K562 (cell line): ENCODE measurements at regions not wholly inside any gene's neighbourhood (a gene's known extent, or its start where the extent isn't known, plus 50 kb on each side); places are given as distances from the start of the nearest gene placed in this dataset.

Experiments
- ATAC-seq: fragments of 200-7000 bp; cut with Tn5 transposase; 3 replicates; pipeline ENCODE4 v1.9.1; 2020; ENCODE audit warnings: moderate library complexity
- BruUV-seq: library from RNA; stranded (reverse); fragments of 400-500 nt; replicated peaks from 2 replicates; lab custom pipeline; 2021; lab: Mats Ljungman, UMichigan
- CTCF ChIA-PET: fragments of 300-600 bp; formaldehyde crosslinking; extraction: SDS; loops from one replicate; lab custom pipeline; 2021; ENCODE audit warnings: low intra/inter-chr PET ratio; lab: Yijun Ruan, JAX
- POLR2A ChIA-PET: fragments of 300-600, 350-650 bp; sonication (Branson Sonifier 250); formaldehyde crosslinking; extraction: SDS; loops from one replicate; lab custom pipeline; 2021; ENCODE audit warnings: antibody characterized with exemption, inconsistent platforms; lab: Yijun Ruan, JAX
- DNase-seq, 4 experiments: peaks; one replicate each; pipeline versions ENCODE4 v3.0.0 to v3.0.0-alpha.2; 2011 to 2018; ENCODE audit warnings: low spot score in 3 of 4, mixed read lengths in 3 of 4; ENCODE audit errors: extremely low read depth in 1 of 4
- FAIRE-seq: peaks from 2 replicates; lab custom pipeline; 2011; peaks lifted over from hg19 to GRCh38; lab: Jason Lieb, UNC
- H2AFZ ChIP-seq: 2 replicates; pipeline ENCODE4 v1.6.0; 2011; ENCODE audit warnings: low read depth, low read length, control low read depth, inconsistent platforms
- H3K27ac ChIP-seq: fragments of 200-600 bp; 3 replicates; pipeline ENCODE4 v1.8.0; 2011; ENCODE audit warnings: low read depth, mild to moderate bottlenecking, control low read depth, inconsistent platforms, low read length, moderate library complexity, mixed read lengths; ENCODE audit errors: extremely low read depth
- H3K27me3 ChIP-seq, 2 experiments: fragments of 300-600 bp in 1 of 2; 2 replicates in 1 of 2; 3 replicates in 1 of 2; pipeline versions ENCODE4 v1.6.0 to v1.8.0; 2011; ENCODE audit warnings: inconsistent platforms in 2 of 2, low read length in 2 of 2, mild to moderate bottlenecking in 1 of 2, mixed read lengths in 1 of 2, moderate library complexity in 1 of 2; ENCODE audit not compliant: control insufficient read depth in 2 of 2, insufficient read depth in 2 of 2
- H3K36me3 ChIP-seq: fragments of 300-600 bp; 3 replicates; pipeline ENCODE4 v1.8.0; 2011; ENCODE audit warnings: mild to moderate bottlenecking, low read length, inconsistent platforms; ENCODE audit not compliant: control insufficient read depth, insufficient read depth
- H3K4me1 ChIP-seq, 2 experiments: fragments of 200-600 bp in 1 of 2; replicated peaks in 1 of 2; 2 replicates in 1 of 2; 3 replicates in 1 of 2; pipeline versions ENCODE4 v1.5.1 to v1.8.0; 2011; ENCODE audit warnings: inconsistent platforms in 2 of 2, low read length in 2 of 2, mild to moderate bottlenecking in 1 of 2, mixed read lengths in 1 of 2, moderate library complexity in 1 of 2; ENCODE audit not compliant: control insufficient read depth in 2 of 2, insufficient read depth in 2 of 2
- H3K4me2 ChIP-seq: 2 replicates; pipeline ENCODE4 v1.6.1; 2011; ENCODE audit warnings: low read length, control low read depth, inconsistent platforms, mixed read lengths; ENCODE audit not compliant: insufficient read depth
- H3K4me3 ChIP-seq: fragments of 200-600 bp; sonication (generic), shearing (Covaris generic); 2 replicates; pipeline ENCODE4 v1.5.1; 2016; ENCODE audit warnings: control low read depth, inconsistent platforms
- H3K79me2 ChIP-seq: fragments of 200-600 bp; 3 replicates; pipeline ENCODE4 v1.8.0; 2011; ENCODE audit warnings: low read length, inconsistent platforms; ENCODE audit not compliant: control insufficient read depth, insufficient read depth
- H3K9ac ChIP-seq, 2 experiments: 2 replicates each; pipeline versions ENCODE4 v1.6.0 to v1.6.1; 2011; ENCODE audit warnings: low read depth in 2 of 2, low read length in 2 of 2, control low read depth in 1 of 2, inconsistent platforms in 1 of 2, mild to moderate bottlenecking in 1 of 2, mixed read lengths in 1 of 2; ENCODE audit not compliant: insufficient read depth in 1 of 2
- H3K9me1 ChIP-seq: one replicate; pipeline ENCODE4 v1.6.0; 2011; ENCODE audit warnings: inconsistent platforms, mild to moderate bottlenecking, low read length, moderate library complexity; ENCODE audit not compliant: control insufficient read depth, insufficient read depth
- H3K9me3 ChIP-seq: replicated peaks from 2 replicates; pipeline ENCODE4 v1.5.1; 2011; ENCODE audit warnings: low read depth, low read length, inconsistent platforms; ENCODE audit not compliant: control insufficient read depth, insufficient read depth
- H4K20me1 ChIP-seq: replicated peaks from 2 replicates; pipeline ENCODE4 v1.6.1; 2011; ENCODE audit warnings: low read length, inconsistent platforms, mixed read lengths; ENCODE audit not compliant: control insufficient read depth, insufficient read depth
- ZZZ3 ChIP-seq: fragments of 450-650 bp; IDR thresholded peaks from 2 replicates; pipeline ENCODE4 v1.6.1; 2016; ENCODE audit warnings: antibody characterized with exemption, mild to moderate bottlenecking, moderate library complexity
- WGBS: fragments of 100-300 bp; shearing (Covaris generic); methylation state at CpG from one replicate; pipeline ENCODE4 v1.1.6; 2016; ENCODE audit warnings: low coverage, mixed read lengths; ENCODE audit not compliant: insufficient coverage; ENCODE audit errors: missing lambda C conversion rate; 5-methylcytosine and 5-hydroxymethylcytosine counted together
- in situ Hi-C: fragments of 300-500 bp; cut with MboI; formaldehyde crosslinking; loops from 4 replicates; pipeline ENCODE4 v1.15.0; 2018; ENCODE audit warnings: inconsistent platforms, mixed read lengths
- intact Hi-C: fragments of 100-400 bp; cut with micrococcal nuclease; formaldehyde crosslinking; loops from 2 replicates; pipeline ENCODE4 v1.14.2; 2022
- TF ChIP-seq, protein P1 (sequence below), 2 experiments: fragments of 450-650 bp; IDR thresholded peaks; 2 replicates each; pipeline ENCODE4 v1.6.1; 2016; ENCODE audit warnings: mild to moderate bottlenecking in 2 of 2, borderline replicate concordance in 1 of 2, low read depth in 1 of 2, moderate library complexity in 1 of 2

DNA sequence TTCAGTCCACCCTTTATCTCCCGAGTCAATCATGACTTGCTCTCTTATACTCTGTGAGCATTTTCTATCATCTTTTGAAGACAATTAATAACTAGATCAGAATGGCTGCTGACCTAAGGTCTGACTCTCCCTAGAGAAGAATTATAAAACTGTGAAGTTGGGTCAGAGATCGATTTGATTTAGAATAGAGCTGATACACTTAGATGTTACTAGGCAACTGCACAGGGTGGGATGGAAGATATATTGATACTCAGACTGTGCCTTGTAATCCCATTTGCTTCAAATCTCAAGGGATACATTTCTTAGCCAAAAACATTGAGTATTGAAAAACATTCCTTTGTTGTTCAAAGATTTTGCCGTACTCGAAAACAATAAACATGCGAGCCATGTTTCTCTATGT is 106.0 kb upstream of the NMUR2 start:
- intact Hi-C loops (no loop called here), in situ Hi-C loops (no loop called here)
- no peaks in the 10 kb centered on the region for H3K9me1 ChIP-seq
- no peak overlapping the region for H3K4me2 ChIP-seq
- H3K27ac ChIP-seq: no peak overlapping the region
- CTCF ChIA-PET: no interaction called here
- no peaks in the 10 kb centered on the region for H3K4me1 ChIP-seq
- no peaks in the 10 kb centered on the region for H3K36me3 ChIP-seq
- BruUV-seq: no TSS peak
- ATAC-seq (no peak), FAIRE-seq (no peak), DNase-seq (no peak)
- POLR2A ChIA-PET: no interaction called here
- H4K20me1 ChIP-seq: no peaks in the 10 kb centered on the region
- H3K9me3 ChIP-seq: no peaks in the 10 kb centered on the region
- H2AFZ ChIP-seq: no peak overlapping the region
- no peaks in the 10 kb centered on the region for H3K79me2 ChIP-seq
- 1% methylated on average over 5 of the region's 5 CpGs for WGBS
- H3K4me3 ChIP-seq: no peak overlapping the region
- no peaks in the 10 kb centered on the region for H3K27me3 ChIP-seq
- TF ChIP-seq ZZZ3: no peak
- TF ChIP-seq, protein P1, sequence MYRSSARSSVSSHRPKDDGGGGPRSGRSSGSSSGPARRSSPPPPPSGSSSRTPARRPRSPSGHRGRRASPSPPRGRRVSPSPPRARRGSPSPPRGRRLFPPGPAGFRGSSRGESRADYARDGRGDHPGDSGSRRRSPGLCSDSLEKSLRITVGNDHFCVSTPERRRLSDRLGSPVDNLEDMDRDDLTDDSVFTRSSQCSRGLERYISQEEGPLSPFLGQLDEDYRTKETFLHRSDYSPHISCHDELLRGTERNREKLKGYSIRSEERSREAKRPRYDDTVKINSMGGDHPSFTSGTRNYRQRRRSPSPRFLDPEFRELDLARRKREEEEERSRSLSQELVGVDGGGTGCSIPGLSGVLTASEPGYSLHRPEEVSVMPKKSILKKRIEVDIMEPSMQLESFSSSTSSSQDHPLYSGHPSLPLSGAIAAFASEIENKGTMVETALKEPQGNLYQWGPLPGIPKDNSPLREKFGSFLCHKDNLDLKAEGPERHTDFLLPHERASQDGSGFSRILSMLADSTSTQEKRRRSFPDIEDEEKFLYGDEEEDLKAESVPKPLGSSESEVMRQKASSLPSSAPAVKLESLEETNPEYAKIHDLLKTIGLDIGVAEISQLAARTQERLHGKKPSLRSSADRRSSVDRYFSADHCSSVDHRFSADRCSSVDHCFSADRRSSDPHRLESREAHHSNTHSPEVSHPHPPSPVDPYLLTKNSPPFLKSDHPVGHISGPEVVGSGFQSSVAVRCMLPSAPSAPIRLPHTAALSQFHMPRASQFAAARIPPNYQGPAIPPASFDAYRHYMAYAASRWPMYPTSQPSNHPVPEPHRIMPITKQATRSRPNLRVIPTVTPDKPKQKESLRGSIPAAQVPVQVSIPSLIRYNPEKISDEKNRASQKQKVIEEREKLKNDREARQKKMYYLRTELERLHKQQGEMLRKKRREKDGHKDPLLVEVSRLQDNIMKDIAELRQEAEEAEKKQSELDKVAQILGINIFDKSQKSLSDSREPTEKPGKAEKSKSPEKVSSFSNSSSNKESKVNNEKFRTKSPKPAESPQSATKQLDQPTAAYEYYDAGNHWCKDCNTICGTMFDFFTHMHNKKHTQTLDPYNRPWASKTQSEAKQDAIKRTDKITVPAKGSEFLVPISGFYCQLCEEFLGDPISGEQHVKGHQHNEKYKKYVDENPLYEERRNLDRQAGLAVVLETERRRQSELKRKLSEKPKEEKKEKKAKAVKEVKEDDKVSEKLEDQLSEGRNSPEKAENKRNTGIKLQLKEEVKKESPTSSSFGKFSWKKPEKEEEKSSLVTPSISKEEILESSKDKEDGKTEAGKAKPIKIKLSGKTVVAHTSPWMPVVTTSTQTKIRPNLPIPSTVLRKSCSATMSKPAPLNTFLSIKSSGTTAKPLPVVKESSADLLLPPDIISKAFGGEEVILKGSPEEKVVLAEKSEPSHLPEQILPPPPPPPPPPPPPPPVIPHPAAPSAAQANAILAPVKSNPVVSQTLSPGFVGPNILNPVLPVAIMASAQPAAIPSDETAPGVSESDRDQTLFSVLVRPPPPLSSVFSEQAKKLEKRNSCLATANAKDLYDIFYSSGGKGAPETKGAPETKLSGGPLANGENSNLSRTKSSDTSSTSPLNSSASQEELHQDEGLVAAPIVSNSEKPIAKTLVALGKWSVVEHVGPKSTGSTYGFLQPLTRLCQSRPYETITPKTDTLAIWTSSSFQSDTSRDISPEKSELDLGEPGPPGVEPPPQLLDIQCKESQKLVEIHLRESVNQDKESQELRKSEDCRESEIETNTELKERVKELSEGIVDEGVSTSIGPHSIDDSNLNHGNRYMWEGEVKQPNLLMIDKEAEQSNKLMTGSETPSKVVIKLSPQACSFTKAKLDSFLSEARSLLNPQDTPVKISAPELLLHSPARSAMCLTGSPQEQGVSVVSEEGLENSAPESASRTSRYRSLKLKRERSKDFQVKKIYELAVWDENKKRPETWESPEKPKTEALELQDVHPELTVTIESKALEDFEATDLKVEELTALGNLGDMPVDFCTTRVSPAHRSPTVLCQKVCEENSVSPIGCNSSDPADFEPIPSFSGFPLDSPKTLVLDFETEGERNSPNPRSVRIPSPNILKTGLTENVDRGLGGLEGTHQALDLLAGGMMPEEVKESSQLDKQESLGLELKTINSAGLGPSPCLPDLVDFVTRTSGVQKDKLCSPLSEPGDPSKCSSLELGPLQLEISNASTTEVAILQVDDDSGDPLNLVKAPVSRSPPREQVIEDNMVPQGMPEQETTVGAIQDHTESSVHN (IDR thresholded peaks at IDR 0.05; ENCODE audit: borderline replicate concordance in 1 of 2, low read depth in 1 of 2): no peak
- no peak overlapping the region for H3K9ac ChIP-seq
